Ishikawa (cell line): ENCODE measurements at regions not wholly inside any gene's neighbourhood (a gene's known extent, or its start where the extent isn't known, plus 50 kb on each side); places are given as distances from the start of the nearest gene placed in this dataset.

Experiments
- CEBPB ChIP-seq: IDR thresholded peaks from 2 replicates; pipeline ENCODE4 v1.6.1; 2012
- CREB1 ChIP-seq: IDR thresholded peaks from 2 replicates; pipeline ENCODE4 v1.6.1; 2012; ENCODE audit warnings: low read depth
- EGR1 ChIP-seq: IDR thresholded peaks from 2 replicates; pipeline ENCODE4 v1.6.1; 2012
- EP300 ChIP-seq: IDR thresholded peaks from 2 replicates; pipeline ENCODE4 v1.6.1; 2012; ENCODE audit warnings: borderline replicate concordance
- FOXM1 ChIP-seq: IDR thresholded peaks from 2 replicates; pipeline ENCODE4 v1.6.1; 2012; ENCODE audit warnings: low read depth, borderline replicate concordance
- NFIC ChIP-seq: IDR thresholded peaks from 2 replicates; pipeline ENCODE4 v1.6.1; 2012
- RAD21 ChIP-seq: IDR thresholded peaks from 2 replicates; pipeline ENCODE4 v1.6.1; 2012; ENCODE audit warnings: low read depth
- TAF1 ChIP-seq: IDR thresholded peaks from 2 replicates; pipeline ENCODE4 v1.6.1; 2012; ENCODE audit warnings: low read depth, mild to moderate bottlenecking
- TCF12 ChIP-seq: IDR thresholded peaks from 2 replicates; pipeline ENCODE4 v1.6.1; 2012; ENCODE audit warnings: low read depth
- TEAD4 ChIP-seq: IDR thresholded peaks from 2 replicates; pipeline ENCODE4 v1.6.1; 2012
- YY1 ChIP-seq: IDR thresholded peaks from 2 replicates; pipeline ENCODE4 v1.6.1; 2012; ENCODE audit warnings: low read depth
- ZBTB7A ChIP-seq: IDR thresholded peaks from 2 replicates; pipeline ENCODE4 v1.6.1; 2012; ENCODE audit warnings: low read depth
- TF ChIP-seq, protein P1 (sequence below): IDR thresholded peaks from 2 replicates; pipeline ENCODE4 v1.6.1; 2012; ENCODE audit warnings: low read depth, mild to moderate bottlenecking
- TF ChIP-seq, protein P2 (sequence below): IDR thresholded peaks from 2 replicates; pipeline ENCODE4 v1.6.1; 2012
- TF ChIP-seq, protein P3 (sequence below): IDR thresholded peaks from 2 replicates; pipeline ENCODE4 v1.6.1; 2012

DNA sequence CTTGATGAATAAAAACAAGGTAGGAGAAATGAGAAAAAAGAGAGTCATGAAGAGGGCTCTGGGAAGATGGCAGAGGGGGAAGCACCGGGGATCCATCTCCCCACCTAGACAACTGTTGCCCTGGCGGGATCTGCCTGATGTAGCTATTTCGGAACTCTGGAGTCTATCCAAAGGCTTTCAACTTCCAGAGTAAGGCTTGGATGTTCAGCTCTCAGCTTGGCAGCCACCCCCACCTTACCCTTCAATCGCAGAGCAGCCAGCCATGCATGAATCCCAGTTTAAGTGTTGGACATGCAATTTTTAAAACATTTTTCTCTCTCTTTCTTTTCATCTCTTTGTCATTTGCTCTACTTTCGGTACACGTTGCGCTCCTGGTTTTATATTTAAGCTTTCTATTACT, 275.9 kb upstream of the EXOC2 start:
- no peak for TF ChIP-seq ZBTB7A
- TF ChIP-seq TAF1, result no peak
- no peak for TF ChIP-seq EGR1
- TF ChIP-seq, protein P1, sequence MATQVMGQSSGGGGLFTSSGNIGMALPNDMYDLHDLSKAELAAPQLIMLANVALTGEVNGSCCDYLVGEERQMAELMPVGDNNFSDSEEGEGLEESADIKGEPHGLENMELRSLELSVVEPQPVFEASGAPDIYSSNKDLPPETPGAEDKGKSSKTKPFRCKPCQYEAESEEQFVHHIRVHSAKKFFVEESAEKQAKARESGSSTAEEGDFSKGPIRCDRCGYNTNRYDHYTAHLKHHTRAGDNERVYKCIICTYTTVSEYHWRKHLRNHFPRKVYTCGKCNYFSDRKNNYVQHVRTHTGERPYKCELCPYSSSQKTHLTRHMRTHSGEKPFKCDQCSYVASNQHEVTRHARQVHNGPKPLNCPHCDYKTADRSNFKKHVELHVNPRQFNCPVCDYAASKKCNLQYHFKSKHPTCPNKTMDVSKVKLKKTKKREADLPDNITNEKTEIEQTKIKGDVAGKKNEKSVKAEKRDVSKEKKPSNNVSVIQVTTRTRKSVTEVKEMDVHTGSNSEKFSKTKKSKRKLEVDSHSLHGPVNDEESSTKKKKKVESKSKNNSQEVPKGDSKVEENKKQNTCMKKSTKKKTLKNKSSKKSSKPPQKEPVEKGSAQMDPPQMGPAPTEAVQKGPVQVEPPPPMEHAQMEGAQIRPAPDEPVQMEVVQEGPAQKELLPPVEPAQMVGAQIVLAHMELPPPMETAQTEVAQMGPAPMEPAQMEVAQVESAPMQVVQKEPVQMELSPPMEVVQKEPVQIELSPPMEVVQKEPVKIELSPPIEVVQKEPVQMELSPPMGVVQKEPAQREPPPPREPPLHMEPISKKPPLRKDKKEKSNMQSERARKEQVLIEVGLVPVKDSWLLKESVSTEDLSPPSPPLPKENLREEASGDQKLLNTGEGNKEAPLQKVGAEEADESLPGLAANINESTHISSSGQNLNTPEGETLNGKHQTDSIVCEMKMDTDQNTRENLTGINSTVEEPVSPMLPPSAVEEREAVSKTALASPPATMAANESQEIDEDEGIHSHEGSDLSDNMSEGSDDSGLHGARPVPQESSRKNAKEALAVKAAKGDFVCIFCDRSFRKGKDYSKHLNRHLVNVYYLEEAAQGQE, result no peak
- TF ChIP-seq, protein P2, sequence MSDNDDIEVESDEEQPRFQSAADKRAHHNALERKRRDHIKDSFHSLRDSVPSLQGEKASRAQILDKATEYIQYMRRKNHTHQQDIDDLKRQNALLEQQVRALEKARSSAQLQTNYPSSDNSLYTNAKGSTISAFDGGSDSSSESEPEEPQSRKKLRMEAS, result no peak
- TF ChIP-seq CREB1, result no peak
- TF ChIP-seq RAD21, result no peak
- TF ChIP-seq NFIC, result no peak
- TF ChIP-seq EP300, result no peak
- no peak for TF ChIP-seq FOXM1
- TF ChIP-seq CEBPB, result no peak

DNA sequence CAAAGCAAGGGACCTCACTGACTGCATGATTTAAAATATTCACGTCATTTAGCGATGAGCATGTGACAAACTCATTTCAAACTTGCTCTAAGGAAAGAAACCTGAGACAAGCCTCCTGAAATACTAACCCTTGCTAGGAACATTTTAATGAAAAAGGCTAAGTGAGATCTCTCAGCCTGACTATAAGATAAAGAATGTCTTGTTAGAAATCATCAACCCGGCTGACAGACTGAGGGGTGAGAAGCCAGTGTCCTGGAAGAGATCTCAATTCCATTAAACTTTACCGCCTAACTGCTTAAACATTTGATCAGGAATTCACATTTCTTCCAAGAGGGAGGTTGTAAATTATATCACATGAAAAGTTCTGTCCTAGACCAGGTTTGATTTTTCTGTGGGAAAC, 274.8 kb upstream of the EXOC2 start:
- no peak for TF ChIP-seq TEAD4
- TF ChIP-seq EGR1, result no peak

DNA sequence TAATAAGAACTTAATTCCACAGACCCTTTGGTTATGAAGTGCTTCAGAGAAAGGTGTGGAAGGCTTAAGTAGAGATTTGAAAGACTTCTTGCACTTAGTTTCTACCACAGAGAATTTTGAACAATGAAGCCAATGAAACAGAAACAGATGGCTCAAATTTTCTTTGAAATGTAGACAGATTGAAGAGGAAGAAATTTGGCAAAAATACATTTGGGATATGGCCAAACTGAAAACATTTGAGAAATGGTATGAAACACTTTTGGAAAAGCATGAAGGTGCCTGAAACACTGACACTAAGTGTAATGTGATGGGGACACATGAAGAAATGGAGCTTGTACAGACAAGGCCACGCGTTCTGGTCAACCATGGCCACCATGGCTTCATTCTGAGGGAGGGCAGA, 272.4 kb upstream of the EXOC2 start:
- TF ChIP-seq TCF12 (no peak), NFIC (no peak), EP300 (no peak), CEBPB (no peak), TAF1 (no peak), RAD21 (no peak), YY1 (no peak), FOXM1 (no peak), ZBTB7A (no peak), TEAD4 (no peak), CREB1 (no peak), EGR1 (no peak)
- TF ChIP-seq, protein P2, result no peak
- TF ChIP-seq, protein P1, result no peak
- TF ChIP-seq, protein P3, sequence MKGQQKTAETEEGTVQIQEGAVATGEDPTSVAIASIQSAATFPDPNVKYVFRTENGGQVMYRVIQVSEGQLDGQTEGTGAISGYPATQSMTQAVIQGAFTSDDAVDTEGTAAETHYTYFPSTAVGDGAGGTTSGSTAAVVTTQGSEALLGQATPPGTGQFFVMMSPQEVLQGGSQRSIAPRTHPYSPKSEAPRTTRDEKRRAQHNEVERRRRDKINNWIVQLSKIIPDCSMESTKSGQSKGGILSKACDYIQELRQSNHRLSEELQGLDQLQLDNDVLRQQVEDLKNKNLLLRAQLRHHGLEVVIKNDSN, result no peak

DNA sequence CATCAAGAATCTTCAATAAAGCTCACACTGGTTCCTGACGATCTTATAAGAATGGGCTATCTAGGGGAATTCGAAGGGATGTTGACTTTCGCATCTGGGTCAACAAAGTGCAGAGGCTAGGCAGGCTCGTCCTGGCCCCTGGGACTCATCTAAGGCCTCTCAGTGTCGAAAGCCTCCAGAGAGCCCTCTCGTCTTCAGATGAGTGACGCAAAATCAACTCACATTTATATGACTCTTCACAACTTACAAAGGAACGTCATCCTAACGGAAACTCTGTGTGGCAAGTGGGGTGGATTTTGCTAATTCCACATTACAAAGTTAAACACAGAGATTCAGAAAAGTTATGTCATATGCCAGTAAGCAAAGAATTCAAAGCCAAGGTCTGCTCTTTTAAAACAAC, 270.5 kb upstream of the EXOC2 start:
- TF ChIP-seq TEAD4 (no peak), EGR1 (no peak), NFIC (no peak), RAD21 (no peak), YY1 (no peak), TCF12 (no peak), ZBTB7A (no peak), CEBPB (no peak), FOXM1 (no peak), TAF1 (no peak), CREB1 (no peak), EP300 (no peak)
- TF ChIP-seq, protein P2, result no peak
- TF ChIP-seq, protein P1, result no peak
- TF ChIP-seq, protein P3, result no peak

DNA sequence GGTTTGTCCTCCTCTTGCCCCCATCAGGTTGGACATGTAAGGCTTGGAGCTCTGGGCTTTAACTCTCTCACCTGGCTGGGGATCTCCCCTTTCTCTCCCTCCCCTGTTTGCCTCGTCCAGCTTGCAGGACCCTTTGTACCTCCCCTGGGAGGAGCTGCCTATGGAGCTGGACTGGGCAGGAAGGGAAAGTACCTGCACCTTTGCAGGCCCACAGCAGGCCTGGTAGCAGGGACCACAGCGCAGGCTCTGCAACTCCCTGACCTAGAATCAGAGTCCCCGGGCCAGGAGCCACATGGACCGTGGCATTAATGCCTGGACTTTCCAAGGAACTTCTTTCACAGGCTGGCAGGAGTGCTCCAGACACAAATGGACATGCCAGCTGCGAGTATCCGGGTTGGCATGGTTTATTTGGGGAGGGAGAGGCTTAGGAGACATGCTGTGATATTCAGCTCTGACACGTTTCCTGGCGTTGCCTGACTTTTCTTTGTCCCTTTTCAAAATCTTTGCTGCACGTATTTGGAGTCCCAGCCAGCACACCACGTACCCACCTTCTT, 268.5 kb upstream of the EXOC2 start:
- TF ChIP-seq TCF12 (no peak), YY1 (no peak), FOXM1 (no peak), CREB1 (no peak), RAD21 (no peak), ZBTB7A (no peak), EP300 (no peak)
- TF ChIP-seq, protein P1, result no peak
- TF ChIP-seq, protein P2, result no peak
- TF ChIP-seq, protein P3, result no peak
